SK-N-SH (cell line): ENCODE measurements at regions not wholly inside any gene's neighbourhood (a gene's known extent, or its start where the extent isn't known, plus 50 kb on each side); places are given as distances from the start of the nearest gene placed in this dataset.

ENCODE experiments used
- MAX ChIP-seq: IDR thresholded peaks from 2 replicates; pipeline ENCODE4 v1.4.0; 2012; ENCODE audit warnings: low read depth
- RFX5 ChIP-seq: IDR thresholded peaks from 2 replicates; pipeline ENCODE4 v1.6.1; 2012; ENCODE audit warnings: mild to moderate bottlenecking, improper control_type of control experiment, low read length
- YY1 ChIP-seq: IDR thresholded peaks from 2 replicates; pipeline ENCODE4 v1.4.0; 2012; ENCODE audit warnings: low read depth, mild to moderate bottlenecking
- TF ChIP-seq, protein P1 (sequence below): fragments of 150-350 bp; IDR thresholded peaks from 2 replicates; pipeline ENCODE4 v1.6.1; 2017; ENCODE audit warnings: antibody characterized with exemption, low read length, low read depth, borderline replicate concordance

DNA sequence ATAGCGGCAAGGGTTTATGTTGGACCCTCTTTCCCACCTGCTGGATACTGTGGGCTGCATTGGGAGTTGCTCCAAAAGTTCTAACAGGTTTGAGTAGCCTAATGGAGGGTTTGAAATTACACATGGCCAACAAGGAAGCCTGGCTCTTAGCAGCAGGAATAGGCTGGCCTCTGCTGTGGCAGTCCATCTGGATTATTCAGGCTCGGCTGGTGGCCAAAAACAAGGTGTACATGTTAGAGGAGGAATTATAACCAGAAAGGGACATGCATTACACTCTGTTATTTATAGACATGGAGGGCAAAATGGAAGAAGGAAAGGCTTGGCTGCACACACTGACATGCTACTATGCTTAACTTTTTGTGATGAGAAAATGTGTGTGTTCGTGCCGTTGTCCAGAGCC is 61.1 kb upstream of the NRXN1 start:
- no peak for TF ChIP-seq MAX
- no peak for TF ChIP-seq YY1
- TF ChIP-seq, protein P1, sequence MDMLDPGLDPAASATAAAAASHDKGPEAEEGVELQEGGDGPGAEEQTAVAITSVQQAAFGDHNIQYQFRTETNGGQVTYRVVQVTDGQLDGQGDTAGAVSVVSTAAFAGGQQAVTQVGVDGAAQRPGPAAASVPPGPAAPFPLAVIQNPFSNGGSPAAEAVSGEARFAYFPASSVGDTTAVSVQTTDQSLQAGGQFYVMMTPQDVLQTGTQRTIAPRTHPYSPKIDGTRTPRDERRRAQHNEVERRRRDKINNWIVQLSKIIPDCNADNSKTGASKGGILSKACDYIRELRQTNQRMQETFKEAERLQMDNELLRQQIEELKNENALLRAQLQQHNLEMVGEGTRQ, result no peak
- TF ChIP-seq RFX5, result no peak
